HEK293T (cell line): ENCODE measurements at regions not wholly inside any gene's neighbourhood (a gene's known extent, or its start where the extent isn't known, plus 50 kb on each side); places are given as distances from the start of the nearest gene placed in this dataset.

Source experiments
- ELF4 ChIP-seq: fragments of 450-650 bp; IDR thresholded peaks from 2 replicates; pipeline ENCODE4 v1.6.1; 2017; ENCODE audit warnings: antibody characterized with exemption
- FOXK2 ChIP-seq: fragments of 450-650 bp; IDR thresholded peaks from 2 replicates; pipeline ENCODE4 v1.6.1; 2016; ENCODE audit warnings: mild to moderate bottlenecking
- FOXM1 ChIP-seq: fragments of 450-650 bp; IDR thresholded peaks from 2 replicates; pipeline ENCODE4 v1.6.1; 2017; ENCODE audit warnings: mild to moderate bottlenecking, borderline replicate concordance
- SP1 ChIP-seq: fragments of 450-650 bp; IDR thresholded peaks from 2 replicates; pipeline ENCODE4 v1.6.1; 2017
- TARDBP ChIP-seq: fragments of 450-650 bp; IDR thresholded peaks from 2 replicates; pipeline ENCODE4 v1.6.1; 2016
- ZNF384 ChIP-seq: fragments of 450-650 bp; IDR thresholded peaks from 2 replicates; pipeline ENCODE4 v1.6.1; 2016

DNA sequence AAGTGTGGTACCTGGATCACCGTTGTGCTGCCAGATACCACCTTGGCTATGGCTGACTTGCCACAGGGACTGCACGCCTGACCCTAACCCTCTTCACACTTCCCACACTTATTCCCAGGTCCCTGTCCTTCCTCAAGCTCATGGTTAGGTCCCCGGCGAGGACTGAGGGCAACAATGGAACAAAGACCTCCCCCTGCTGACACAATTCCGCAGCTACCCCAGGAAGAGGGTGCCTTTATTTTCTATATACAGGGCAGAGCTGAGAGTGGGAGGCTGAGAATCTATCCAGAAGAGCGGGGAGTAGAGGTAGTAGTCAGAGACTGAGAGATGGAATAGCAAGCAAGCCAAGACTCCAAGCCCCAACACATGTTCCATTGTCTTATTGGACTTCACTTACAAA lies 118.1 kb upstream of the SEM1 start:
- TF ChIP-seq ELF4, result no peak
- TF ChIP-seq SP1, result no peak
- no peak for TF ChIP-seq TARDBP
- TF ChIP-seq ZNF384, result no peak
- no peak for TF ChIP-seq FOXM1
- TF ChIP-seq FOXK2, result no peak
